Caco-2 (cell line): ENCODE measurements at regions not wholly inside any gene's neighbourhood (a gene's known extent, or its start where the extent isn't known, plus 50 kb on each side); places are given as distances from the start of the nearest gene placed in this dataset.

Source experiments
- BruUV-seq: library from RNA; stranded (reverse); fragments of 400-500 nt; replicated peaks from 2 replicates; lab custom pipeline; 2021; lab: Mats Ljungman, UMichigan
- CTCF ChIA-PET: fragments of 300-600 bp; sonication (Branson Sonifier 250); formaldehyde crosslinking; loops from one replicate; lab custom pipeline; 2022; ENCODE audit warnings: antibody characterized with exemption; lab: Charles Lee
- POLR2A ChIA-PET: fragments of 300-600 bp; sonication (Branson Sonifier 250); formaldehyde crosslinking; loops from one replicate; lab custom pipeline; 2022; ENCODE audit warnings: antibody characterized with exemption; lab: Charles Lee
- DNase-seq, 2 experiments: peaks; one replicate each; pipeline versions ENCODE4 v3.0.0 to v3.0.0-alpha.2; 2020 to 2022
- H3K27me3 ChIP-seq: replicated peaks from 2 replicates; pipeline ENCODE4 v1.6.0; 2011; ENCODE audit warnings: low read length; ENCODE audit not compliant: control insufficient read depth, insufficient read depth
- H3K36me3 ChIP-seq: 2 replicates; pipeline ENCODE4 v1.5.1; 2011; ENCODE audit warnings: low read length; ENCODE audit not compliant: control insufficient read depth, insufficient read depth
- H3K4me1 ChIP-seq: fragments of 250-450 bp; sonication (Bioruptor Pico); 2 replicates; pipeline ENCODE4 v1.5.1; 2020; ENCODE audit warnings: mild to moderate bottlenecking
- H3K4me3 ChIP-seq: 2 replicates; pipeline ENCODE4 v1.5.1; 2011; ENCODE audit warnings: low read depth, mild to moderate bottlenecking, control low read depth, low read length
- H3K9me3 ChIP-seq: fragments of 250-450 bp; sonication (Bioruptor Pico); 2 replicates; pipeline ENCODE4 v1.5.1; 2020; ENCODE audit warnings: mild to moderate bottlenecking, moderate library complexity
- H3K27ac Mint-ChIP-seq: one replicate; pipeline ENCODE4 v1.8.0; 2022; ENCODE audit warnings: mixed read lengths; ENCODE audit not compliant: unreplicated experiment
- H3K27me3 Mint-ChIP-seq: one replicate; pipeline ENCODE4 v1.8.0; 2022; ENCODE audit warnings: mixed read lengths; ENCODE audit not compliant: insufficient read depth, unreplicated experiment
- H3K36me3 Mint-ChIP-seq: one replicate; pipeline ENCODE4 v1.8.0; 2022; ENCODE audit warnings: mild to moderate bottlenecking, mixed read lengths; ENCODE audit not compliant: insufficient read depth, unreplicated experiment
- H3K4me1 Mint-ChIP-seq: one replicate; pipeline ENCODE4 v1.8.0; 2022; ENCODE audit warnings: low read depth, mixed read lengths; ENCODE audit not compliant: unreplicated experiment
- H3K4me3 Mint-ChIP-seq: one replicate; pipeline ENCODE4 v1.8.0; 2022; ENCODE audit warnings: mild to moderate bottlenecking, moderate library complexity, mixed read lengths; ENCODE audit not compliant: unreplicated experiment
- H3K9me3 Mint-ChIP-seq: one replicate; pipeline ENCODE4 v1.8.0; 2022; ENCODE audit warnings: mixed read lengths; ENCODE audit not compliant: unreplicated experiment
- intact Hi-C: fragments of 100-400 bp; cut with micrococcal nuclease; formaldehyde crosslinking; loops from one replicate; pipeline ENCODE4 v1.10.0; 2022; ENCODE audit not compliant: unreplicated experiment
- TF ChIP-seq, protein P1 (sequence below), 2 experiments: fragments of 200-600 bp in 1 of 2; IDR thresholded peaks; 1 replicate in 1 of 2; 2 replicates in 1 of 2; pipeline versions ENCODE4 v1.5.1 to v1.8.0; 2011 to 2022; ENCODE audit warnings: antibody characterized with exemption in 1 of 2, control low read depth in 1 of 2, inconsistent platforms in 1 of 2, low read depth in 1 of 2, low read length in 1 of 2, mild to moderate bottlenecking in 1 of 2, moderate library complexity in 1 of 2; ENCODE audit not compliant: insufficient read depth in 1 of 2, severe bottlenecking in 1 of 2, unreplicated experiment in 1 of 2

- Mint-ChIP-seq H3K36me3 (no peaks in the 10 kb centered on the region), H3K27ac (no peak overlapping the region), H3K9me3 (peaks cover 21% of the 10 kb centered on the region), H3K27me3 (peaks cover 9% of the 10 kb centered on the region), H3K4me1 (no peaks in the 10 kb centered on the region), H3K4me3 (no peak overlapping the region)
- POLR2A ChIA-PET = no interaction called here
- H3K4me1 ChIP-seq = no peaks in the 10 kb centered on the region
- no peak for DNase-seq
- no TSS peak for BruUV-seq
- TF ChIP-seq, protein P1, sequence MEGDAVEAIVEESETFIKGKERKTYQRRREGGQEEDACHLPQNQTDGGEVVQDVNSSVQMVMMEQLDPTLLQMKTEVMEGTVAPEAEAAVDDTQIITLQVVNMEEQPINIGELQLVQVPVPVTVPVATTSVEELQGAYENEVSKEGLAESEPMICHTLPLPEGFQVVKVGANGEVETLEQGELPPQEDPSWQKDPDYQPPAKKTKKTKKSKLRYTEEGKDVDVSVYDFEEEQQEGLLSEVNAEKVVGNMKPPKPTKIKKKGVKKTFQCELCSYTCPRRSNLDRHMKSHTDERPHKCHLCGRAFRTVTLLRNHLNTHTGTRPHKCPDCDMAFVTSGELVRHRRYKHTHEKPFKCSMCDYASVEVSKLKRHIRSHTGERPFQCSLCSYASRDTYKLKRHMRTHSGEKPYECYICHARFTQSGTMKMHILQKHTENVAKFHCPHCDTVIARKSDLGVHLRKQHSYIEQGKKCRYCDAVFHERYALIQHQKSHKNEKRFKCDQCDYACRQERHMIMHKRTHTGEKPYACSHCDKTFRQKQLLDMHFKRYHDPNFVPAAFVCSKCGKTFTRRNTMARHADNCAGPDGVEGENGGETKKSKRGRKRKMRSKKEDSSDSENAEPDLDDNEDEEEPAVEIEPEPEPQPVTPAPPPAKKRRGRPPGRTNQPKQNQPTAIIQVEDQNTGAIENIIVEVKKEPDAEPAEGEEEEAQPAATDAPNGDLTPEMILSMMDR (IDR thresholded peaks at IDR 0.05; ENCODE audit: insufficient read depth in 1 of 2, low read depth in 1 of 2, low read length in 1 of 2, severe bottlenecking in 1 of 2, unreplicated experiment in 1 of 2) = no peak
- no peaks in the 10 kb centered on the region for H3K36me3 ChIP-seq
- H3K9me3 ChIP-seq = peaks cover 14% of the 10 kb centered on the region
- intact Hi-C loops = no loop called here
- CTCF ChIA-PET = no interaction called here
- H3K4me3 ChIP-seq = no peak overlapping the region
- no peaks in the 10 kb centered on the region for H3K27me3 ChIP-seq
These were observed 79.5 kb upstream of the HAND1 start for GRCh38 chr5:154557548-154557947.

- Histone ChIP-seq H3K36me3 (no peaks in the 10 kb centered on the region), H3K9me3 (no peaks in the 10 kb centered on the region), H3K4me1 (no peaks in the 10 kb centered on the region), H3K27me3 (no peaks in the 10 kb centered on the region), H3K4me3 (no peak overlapping the region)
- Mint-ChIP-seq H3K27ac (no peak overlapping the region), H3K27me3 (peaks cover 20% of the 10 kb centered on the region), H3K9me3 (no peaks in the 10 kb centered on the region), H3K36me3 (no peaks in the 10 kb centered on the region), H3K4me1 (no peaks in the 10 kb centered on the region), H3K4me3 (no peak overlapping the region)
- ChIA-PET CTCF (no interaction called here), POLR2A (no interaction called here)
- intact Hi-C loops = no loop called here
- TF ChIP-seq, protein P1 (IDR thresholded peaks at IDR 0.05; ENCODE audit: insufficient read depth in 1 of 2, low read depth in 1 of 2, low read length in 1 of 2, severe bottlenecking in 1 of 2, unreplicated experiment in 1 of 2) = no peak
- BruUV-seq = no TSS peak
- DNase-seq = no peak
These were observed 69.5 kb upstream of the HAND1 start for GRCh38 chr5:154547551-154547950.

DNA sequence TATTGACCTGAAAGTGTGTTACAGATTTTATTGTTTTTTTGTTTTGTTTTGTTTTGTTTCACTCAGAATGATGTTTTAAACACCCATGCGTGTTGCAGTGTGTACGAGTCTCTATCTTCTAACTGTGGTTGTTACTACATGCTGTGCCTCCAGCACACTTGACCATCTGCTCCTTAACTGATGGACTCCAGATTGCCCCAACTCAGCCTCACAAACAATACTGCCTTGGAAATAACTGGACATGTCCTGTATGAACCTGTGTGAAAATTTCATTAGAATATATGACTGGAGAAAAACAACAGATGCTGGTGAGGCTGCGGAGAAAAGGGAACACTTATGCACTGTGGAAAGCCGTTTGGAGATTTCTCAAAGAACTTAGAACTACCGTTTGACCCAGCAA is 68.7 kb upstream of the HAND1 start:
- no peak overlapping the region for H3K27ac Mint-ChIP-seq
- no peaks in the 10 kb centered on the region for H3K4me1 Mint-ChIP-seq
- no peak overlapping the region for H3K4me3 Mint-ChIP-seq
- POLR2A ChIA-PET = no interaction called here
- Histone ChIP-seq H3K9me3 (no peaks in the 10 kb centered on the region), H3K36me3 (no peaks in the 10 kb centered on the region), H3K4me3 (no peak overlapping the region), H3K4me1 (no peaks in the 10 kb centered on the region), H3K27me3 (no peaks in the 10 kb centered on the region)
- no peaks in the 10 kb centered on the region for H3K9me3 Mint-ChIP-seq
- TF ChIP-seq, protein P1 (IDR thresholded peaks at IDR 0.05; ENCODE audit: insufficient read depth in 1 of 2, low read depth in 1 of 2, low read length in 1 of 2, severe bottlenecking in 1 of 2, unreplicated experiment in 1 of 2) = no peak
- no peak for DNase-seq
- CTCF ChIA-PET = no interaction called here
- no peaks in the 10 kb centered on the region for H3K36me3 Mint-ChIP-seq
- BruUV-seq = no TSS peak
- peaks cover 20% of the 10 kb centered on the region for H3K27me3 Mint-ChIP-seq
- intact Hi-C loops = no loop called here
